ENCODE measurements at regions not wholly inside any gene's neighbourhood (a gene's known extent, or its start where the extent isn't known, plus 50 kb on each side); places are given as distances from the start of the nearest gene placed in this dataset.
"Not testable (repeated sequence)": the region's sequence is repeated elsewhere in the genome, so short reads cannot be mapped to it uniquely, and the experiment has no call there.

DNA sequence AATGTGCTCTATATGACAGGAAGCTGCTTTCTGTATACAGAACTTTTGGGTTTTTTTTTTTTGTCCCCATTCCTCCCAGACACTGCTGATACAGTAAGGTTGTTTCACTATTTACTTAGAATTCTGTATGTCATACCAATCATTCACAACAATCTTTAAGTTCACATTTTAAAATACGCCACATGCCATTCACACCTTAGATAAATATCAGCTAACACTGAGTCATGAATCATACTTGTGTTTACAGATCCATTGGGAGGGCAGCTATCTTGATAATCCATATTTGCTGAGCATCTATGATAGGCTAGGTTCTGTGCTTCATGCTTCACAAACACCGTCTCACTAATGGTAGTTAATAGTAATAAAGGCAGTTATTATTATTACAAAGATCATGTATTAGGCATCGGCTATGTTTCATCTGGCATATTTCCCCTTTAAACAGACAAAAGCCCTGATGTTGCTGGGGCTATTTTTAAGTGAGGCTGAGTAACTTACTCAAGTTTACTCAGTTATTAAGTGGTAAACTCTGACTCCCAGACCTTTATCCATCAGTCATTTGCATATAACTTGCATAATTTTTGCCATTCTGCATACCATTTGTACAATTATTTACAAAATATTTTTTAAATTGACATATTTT is 152.2 kb upstream of the HMHB1 start:
- DNase-seq: peak; percentile 52

- DNase-seq: no peak
Measured at GRCh38 chr5:143658956-143659355, 153.0 kb upstream of the HMHB1 start.

- peak; percentile 99 for DNase-seq
Measured at GRCh38 chr5:143657647-143658285, 154.2 kb upstream of the HMHB1 start.

DNA sequence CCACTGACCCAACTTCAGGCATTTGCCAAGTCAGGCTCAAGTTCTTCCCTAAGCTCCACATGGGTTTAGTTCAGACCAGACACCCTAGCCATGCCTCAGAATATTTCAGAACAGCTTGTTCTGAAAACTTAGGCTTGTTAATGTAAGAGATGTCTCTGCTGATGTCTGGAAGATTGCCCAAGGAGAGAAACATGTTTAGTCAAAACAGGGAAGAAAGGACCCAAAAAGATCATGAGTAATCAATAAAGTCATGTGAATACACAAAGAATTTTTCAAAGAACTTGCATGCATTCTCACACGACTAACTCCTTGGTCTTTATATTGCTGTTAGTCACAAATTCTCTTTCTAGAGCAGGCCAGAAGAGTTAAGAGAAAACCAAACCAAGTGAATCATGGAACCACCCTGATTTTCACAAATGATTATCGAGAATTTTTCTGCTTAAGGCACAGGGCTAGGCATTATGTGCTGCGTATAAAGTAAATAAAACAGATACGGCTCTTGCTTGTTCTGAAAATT is 158.1 kb upstream of the HMHB1 start:
- DNase-seq: no peak

DNA sequence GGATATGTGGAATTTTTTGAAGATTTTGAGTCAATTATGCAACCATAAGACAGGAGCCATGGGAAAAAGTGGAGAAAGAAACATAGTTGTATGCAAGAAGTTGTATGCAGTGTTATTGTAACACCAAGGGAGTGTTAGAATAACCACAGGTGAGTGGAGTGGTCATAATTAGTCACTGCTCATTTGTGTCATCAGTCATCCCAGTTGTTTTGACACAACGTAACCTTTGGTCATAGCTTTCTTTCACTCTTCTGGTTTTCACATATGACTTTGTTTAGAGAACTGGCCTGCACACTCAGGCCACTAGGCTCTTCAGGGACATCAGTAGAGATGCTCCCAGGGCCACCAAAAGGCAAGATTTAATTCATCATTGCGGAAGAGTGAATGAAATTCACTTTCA is 158.7 kb upstream of the HMHB1 start:
- peak; percentile 26 for DNase-seq

DNA sequence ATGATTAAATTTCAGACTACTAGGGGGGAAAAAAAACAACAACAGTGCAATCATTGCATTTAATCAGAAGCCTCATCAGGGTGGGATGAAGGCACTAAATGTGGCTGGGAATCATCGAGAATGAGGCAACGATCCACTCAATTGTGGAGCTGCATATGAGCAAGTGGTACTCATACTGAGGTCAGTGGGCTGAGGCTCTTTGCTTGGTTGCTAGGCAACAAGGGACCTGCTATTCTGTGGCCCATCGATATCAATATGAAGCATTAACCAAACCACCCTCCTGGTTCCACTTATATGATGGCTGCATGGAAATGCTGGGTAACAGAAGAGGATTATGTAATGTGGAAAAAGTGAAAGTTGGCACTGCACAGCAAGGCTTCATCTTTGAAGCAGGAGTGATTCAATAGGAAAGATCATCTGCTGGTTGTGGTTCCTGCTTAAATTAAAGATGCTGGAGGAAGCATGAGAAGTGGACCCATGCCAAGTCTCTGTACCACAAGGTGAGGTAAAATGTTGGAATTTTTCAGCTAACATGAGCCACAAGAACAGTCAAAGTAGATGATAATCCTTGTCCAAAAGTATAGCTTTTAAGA is 159.8 kb upstream of the HMHB1 start:
- DNase-seq: peak; percentile 40

GRCh38 chr5:143649937-143650621 is 161.9 kb upstream of the HMHB1 start:
- DNase-seq: no peak

DNA sequence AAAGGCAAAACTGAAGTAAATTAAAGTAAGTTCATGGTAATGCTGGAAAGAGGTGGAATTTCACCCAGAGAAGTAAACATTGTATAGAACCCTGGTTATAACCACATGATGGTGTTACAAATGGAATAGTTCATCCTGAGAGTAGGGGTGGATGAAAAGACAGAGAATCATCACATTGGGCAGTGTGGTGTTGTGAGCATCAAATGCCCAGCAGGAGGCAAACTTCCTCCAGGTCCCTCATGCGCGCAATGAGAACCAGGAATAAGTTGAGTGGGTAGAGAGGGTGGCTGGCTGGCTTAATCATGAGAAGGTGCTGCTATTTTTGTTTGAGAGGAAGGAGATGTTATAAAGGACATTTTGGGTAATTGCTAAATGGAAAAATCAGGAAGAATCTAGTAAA is 163.3 kb upstream of the HMHB1 start:
- DNase-seq: peak; percentile 11

DNA sequence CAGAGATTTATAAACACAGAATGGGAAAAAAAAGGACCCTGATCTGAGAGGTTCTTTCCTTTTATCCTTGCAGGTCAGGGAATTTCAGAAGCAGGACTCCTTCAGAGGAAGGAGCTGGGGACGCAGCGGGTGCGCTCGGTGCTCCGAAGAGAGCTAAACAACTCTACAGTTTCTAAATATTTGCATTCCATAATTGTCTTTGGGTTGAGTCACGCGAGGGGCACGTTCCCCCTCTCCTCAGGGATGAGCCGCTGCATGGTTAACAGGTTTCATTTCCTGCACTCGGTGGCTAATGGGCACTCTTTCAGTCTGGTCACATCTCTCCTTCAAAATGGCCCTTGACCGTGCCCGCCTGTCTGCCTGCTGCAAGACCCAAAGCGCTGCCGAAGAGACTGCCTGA is 165.0 kb upstream of the HMHB1 start:
- peak; percentile 82 for DNase-seq

GRCh38 chr5:143645356-143645755 is 166.6 kb upstream of the HMHB1 start:
- DNase-seq: no peak

GRCh38 chr5:143644727-143645126 is 167.2 kb upstream of the HMHB1 start:
- DNase-seq: no peak

- no peak for DNase-seq
Measured at GRCh38 chr5:143642791-143643190, 169.2 kb upstream of the HMHB1 start.

DNA sequence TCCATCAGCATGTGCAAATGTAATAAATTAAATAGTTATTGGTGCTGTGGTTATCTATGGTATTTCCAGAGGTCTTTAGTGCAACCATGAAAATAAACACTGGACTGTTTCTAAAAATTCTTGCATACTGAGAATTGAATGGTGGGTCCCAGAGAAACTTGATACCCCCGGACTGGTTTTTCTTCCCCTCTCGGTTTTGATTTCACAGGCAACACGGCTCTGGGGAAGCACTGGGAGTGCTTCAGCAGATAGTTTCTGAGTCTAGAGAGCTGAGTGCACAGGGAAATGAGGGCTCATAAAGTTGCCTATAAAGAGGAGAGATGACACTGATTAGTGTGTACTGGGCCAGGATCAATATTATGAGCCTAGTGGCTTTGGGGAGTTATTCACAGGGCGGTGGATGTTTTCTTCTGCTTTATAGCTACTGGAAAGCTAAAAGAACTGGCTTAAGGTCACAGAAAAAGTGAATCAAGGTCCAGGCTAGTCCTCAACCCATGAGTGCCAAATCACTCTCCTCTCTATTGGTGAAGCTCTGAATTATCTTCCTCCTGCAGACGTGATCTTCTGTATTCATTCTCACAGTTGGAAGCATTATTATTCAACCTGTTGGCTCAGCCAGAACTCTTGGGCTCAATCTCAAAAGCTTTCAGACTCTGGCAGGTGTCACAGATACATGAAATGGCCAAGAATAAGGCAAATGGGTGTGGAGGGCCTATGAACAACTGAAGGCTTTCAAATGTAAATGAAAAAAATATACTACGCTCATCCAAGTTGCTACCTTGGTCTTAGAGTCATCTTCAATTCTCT is 170.2 kb upstream of the HMHB1 start:
- DNase-seq: peak; percentile 15

- peak; percentile 63 for DNase-seq
Measured at GRCh38 chr5:143638654-143639053, 173.3 kb upstream of the HMHB1 start.

DNA sequence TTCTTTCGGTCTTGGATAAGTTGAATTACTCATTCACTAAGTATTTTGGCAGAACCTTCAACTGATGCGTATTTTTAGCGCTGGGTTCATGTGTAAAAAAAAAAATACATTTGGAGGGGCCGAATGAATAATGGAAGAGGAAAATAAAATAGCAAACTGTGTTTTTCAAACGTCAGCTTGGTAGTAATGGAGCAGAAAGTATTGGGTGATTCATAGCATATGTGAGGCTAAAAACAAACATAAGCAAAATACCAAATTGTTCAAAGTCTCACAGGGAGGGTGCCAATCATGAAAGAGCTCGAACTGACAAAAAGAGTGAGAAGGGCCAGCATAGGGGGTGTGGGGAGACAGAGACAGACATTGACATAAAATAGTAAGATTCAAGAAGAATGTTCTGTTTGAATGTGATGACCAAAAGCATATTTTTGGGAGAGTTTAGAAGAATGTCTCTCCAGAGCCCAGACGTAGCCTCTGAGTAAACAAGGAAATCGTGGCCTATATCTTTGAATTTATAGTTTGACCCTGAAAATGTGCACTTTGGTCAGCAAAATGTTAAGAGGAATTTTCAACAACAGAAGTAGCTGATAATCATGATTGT is 174.9 kb upstream of the HMHB1 start:
- no peak for DNase-seq

- no peak for DNase-seq
Measured at GRCh38 chr5:143635888-143636287, 176.1 kb upstream of the HMHB1 start.

DNA sequence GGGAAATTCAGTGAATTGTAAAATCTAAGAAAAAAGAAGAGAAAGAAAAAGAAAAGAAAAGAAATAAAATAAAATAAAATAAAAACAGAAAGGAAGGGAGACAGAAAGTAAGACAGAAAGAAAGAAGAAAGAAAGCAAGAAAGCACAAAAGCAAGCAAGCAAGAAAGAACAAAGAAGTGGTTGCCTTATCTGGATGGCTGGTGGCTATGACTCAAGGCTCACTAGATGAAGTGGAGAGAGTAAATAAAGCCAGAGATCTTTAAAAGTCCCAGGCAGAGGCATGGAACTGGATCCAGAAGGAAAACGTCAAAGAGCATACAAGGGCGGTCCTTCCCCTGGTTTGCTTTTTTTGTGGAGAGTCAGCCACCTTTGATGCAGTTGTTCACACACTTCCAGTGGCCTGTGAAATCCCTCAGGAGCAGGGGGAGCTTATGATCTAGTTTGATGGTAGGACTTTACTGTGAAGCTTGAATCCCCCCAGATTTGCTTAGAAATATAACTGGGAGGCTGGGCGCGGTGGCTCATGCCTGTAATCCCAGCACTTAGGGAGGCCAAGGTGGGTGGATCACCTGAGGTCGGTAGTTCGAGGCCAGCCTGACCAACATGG is 176.7 kb upstream of the HMHB1 start:
- DNase-seq: peak; percentile 11

DNA sequence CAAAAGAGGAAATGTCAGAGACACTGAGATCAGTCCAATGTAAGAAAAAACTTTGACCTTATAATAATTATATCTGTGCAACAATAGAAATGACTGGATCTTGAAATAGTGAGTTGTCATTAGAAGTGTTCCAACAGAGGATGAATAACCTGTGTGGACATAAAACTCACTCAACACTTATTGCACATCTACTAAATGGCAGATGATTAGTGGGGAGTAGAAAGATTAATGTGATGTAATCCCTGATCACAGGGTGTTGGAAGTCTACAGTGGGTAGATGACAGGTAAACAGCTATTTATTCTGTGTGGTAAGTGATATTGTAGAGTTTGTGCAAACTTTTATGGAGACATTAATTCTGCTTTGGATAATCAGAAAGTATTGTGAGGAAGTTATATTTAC is 177.3 kb upstream of the HMHB1 start:
- DNase-seq: no peak

- DNase-seq: no peak
Measured at GRCh38 chr5:143629871-143630659, 181.9 kb upstream of the HMHB1 start.

- not testable (repeated sequence) for DNase-seq
Measured at GRCh38 chr5:143625048-143625447, 186.9 kb upstream of the HMHB1 start.

DNA sequence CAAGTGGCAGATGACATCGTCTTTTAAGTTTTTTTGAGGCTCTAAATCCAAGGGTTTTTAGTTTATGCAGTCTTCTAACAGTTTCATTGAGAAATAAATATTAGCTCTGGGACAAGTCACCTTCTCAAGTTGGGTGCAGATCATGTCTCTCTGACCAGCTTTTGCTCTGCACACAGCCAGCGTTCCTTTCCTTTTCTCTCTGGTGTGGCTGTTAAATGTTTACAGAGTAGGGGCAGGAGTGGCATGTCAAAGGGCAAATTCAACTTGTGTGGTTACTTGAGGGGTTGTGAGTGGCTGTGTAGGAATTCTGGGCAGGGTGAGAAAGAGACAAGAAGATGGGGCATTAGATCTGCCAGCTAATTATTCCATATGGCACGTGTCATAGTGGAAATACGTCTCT is 187.5 kb upstream of the HMHB1 start:
- DNase-seq: no peak

Data from NCI-H69 (cell line).